ENCODE measurements at regions not wholly inside any gene's neighbourhood (a gene's known extent, or its start where the extent isn't known, plus 50 kb on each side); places are given as distances from the start of the nearest gene placed in this dataset.
"Not testable (repeated sequence)": the region's sequence is repeated elsewhere in the genome, so short reads cannot be mapped to it uniquely, and the experiment has no call there.

GRCh38 chrX:56462389-56462788, 101.0 kb upstream of the UBQLN2 start:
- no peak overlapping the region for H3K4me3 ChIP-seq
- no peak for DNase-seq (ENCODE audit: low read depth in 1 of 2, low spot score in 1 of 2)
- ChIA-PET POLR2A (no interaction called here), CTCF (no interaction called here)
- no peaks in the 10 kb centered on the region for H3K9me3 ChIP-seq
- ATAC-seq: no peak
- H3K4me2 ChIP-seq: no peak overlapping the region
- H3K27ac ChIP-seq: no peak overlapping the region
- no peaks in the 10 kb centered on the region for H3K4me1 ChIP-seq
- FAIRE-seq: no peak
- TF ChIP-seq RARB (CRISPR knock-in tag; IDR thresholded peaks at IDR 0.05): no peak
- TF ChIP-seq REST (IDR thresholded peaks at IDR 0.05): no peak
- no peak for TF ChIP-seq TP53 (CRISPR knock-in tag; IDR thresholded peaks at IDR 0.05)
- TF ChIP-seq HES2 (IDR thresholded peaks at IDR 0.05): no peak
- no peak for TF ChIP-seq POLR2AphosphoS2 (conservative IDR thresholded peaks at IDR 0.05; ENCODE audit: low read length)
- no peak for TF ChIP-seq CBX2 (IDR thresholded peaks at IDR 0.05; ENCODE audit: borderline replicate concordance, low read depth)
- TF ChIP-seq HOXA7 (CRISPR knock-in tag; IDR thresholded peaks at IDR 0.05): no peak
- TF ChIP-seq HEYL (CRISPR knock-in tag; IDR thresholded peaks at IDR 0.05): no peak
- no peak for TF ChIP-seq SREBF2 (IDR thresholded peaks at IDR 0.05)
- no peak for TF ChIP-seq RCOR1 (IDR thresholded peaks at IDR 0.05; ENCODE audit: low read depth, low read length)
- TF ChIP-seq ESRRA (IDR thresholded peaks at IDR 0.05; ENCODE audit: borderline replicate concordance, low read length): no peak
- no peak for TF ChIP-seq HOXB5 (CRISPR knock-in tag; IDR thresholded peaks at IDR 0.05)
- no peak for TF ChIP-seq JUNB (IDR thresholded peaks at IDR 0.05)
- TF ChIP-seq FOXS1 (CRISPR knock-in tag; IDR thresholded peaks at IDR 0.05): no peak
- TF ChIP-seq CHD4 (IDR thresholded peaks at IDR 0.05; ENCODE audit: borderline replicate concordance): no peak
- TF ChIP-seq FOSL2 (IDR thresholded peaks at IDR 0.05): no peak
- no peak for TF ChIP-seq FOSL2 (CRISPR knock-in tag; IDR thresholded peaks at IDR 0.05)
- no peak for TF ChIP-seq EHF (CRISPR knock-in tag; IDR thresholded peaks at IDR 0.05)
- TF ChIP-seq HMGXB4 (CRISPR knock-in tag; IDR thresholded peaks at IDR 0.05; ENCODE audit: borderline replicate concordance): no peak
- no peak for TF ChIP-seq KDM5A (IDR thresholded peaks at IDR 0.05)
- no peak for TF ChIP-seq HDAC2 (IDR thresholded peaks at IDR 0.05)

- no peaks in the 10 kb centered on the region for H3K9me3 ChIP-seq
- no peak overlapping the region for H3K27ac ChIP-seq
- DNase-seq (ENCODE audit: low read depth in 1 of 2, low spot score in 1 of 2) (no peak), ATAC-seq (no peak), FAIRE-seq (no peak)
- ChIA-PET CTCF (no interaction called here), POLR2A (no interaction called here)
- no peak overlapping the region for H3K4me3 ChIP-seq
- WGBS (ENCODE audit: missing lambda C conversion rate): 0% methylated on average over 2 of the region's 2 CpGs
- no peak overlapping the region for H3K4me2 ChIP-seq
- H3K4me1 ChIP-seq: no peaks in the 10 kb centered on the region
- no peak for TF ChIP-seq ELK1 (IDR thresholded peaks at IDR 0.05; ENCODE audit: low read depth, low read length)
- TF ChIP-seq JUNB (IDR thresholded peaks at IDR 0.05): no peak
Measured at GRCh38 chrX:56468441-56468840, 95.0 kb upstream of the UBQLN2 start.

GRCh38 chrX:56494923-56495322, 68.5 kb upstream of the UBQLN2 start:
- H3K4me3 ChIP-seq; DNase-seq (ENCODE audit: low read depth in 1 of 2, low spot score in 1 of 2); CTCF ChIA-PET; H3K9me3 ChIP-seq; POLR2A ChIA-PET; H3K4me2 ChIP-seq; H3K27ac ChIP-seq; ATAC-seq; FAIRE-seq; H3K4me1 ChIP-seq: not testable (repeated sequence)
- 7% methylated on average over 3 of the region's 8 CpGs for WGBS (ENCODE audit: missing lambda C conversion rate)

Measured in A549 (cell line).